Central memory CD4-positive, alpha-beta T cell (primary cell): ENCODE measurements at regions not wholly inside any gene's neighbourhood (a gene's known extent, or its start where the extent isn't known, plus 50 kb on each side); places are given as distances from the start of the nearest gene placed in this dataset.

Experiments
- DNase-seq: peaks from one replicate; pipeline ENCODE4 v3.0.0; 2022

GRCh38 chr2:64323197-64323596 is 130.8 kb upstream of the LGALSL start:
- no peak for DNase-seq

DNA sequence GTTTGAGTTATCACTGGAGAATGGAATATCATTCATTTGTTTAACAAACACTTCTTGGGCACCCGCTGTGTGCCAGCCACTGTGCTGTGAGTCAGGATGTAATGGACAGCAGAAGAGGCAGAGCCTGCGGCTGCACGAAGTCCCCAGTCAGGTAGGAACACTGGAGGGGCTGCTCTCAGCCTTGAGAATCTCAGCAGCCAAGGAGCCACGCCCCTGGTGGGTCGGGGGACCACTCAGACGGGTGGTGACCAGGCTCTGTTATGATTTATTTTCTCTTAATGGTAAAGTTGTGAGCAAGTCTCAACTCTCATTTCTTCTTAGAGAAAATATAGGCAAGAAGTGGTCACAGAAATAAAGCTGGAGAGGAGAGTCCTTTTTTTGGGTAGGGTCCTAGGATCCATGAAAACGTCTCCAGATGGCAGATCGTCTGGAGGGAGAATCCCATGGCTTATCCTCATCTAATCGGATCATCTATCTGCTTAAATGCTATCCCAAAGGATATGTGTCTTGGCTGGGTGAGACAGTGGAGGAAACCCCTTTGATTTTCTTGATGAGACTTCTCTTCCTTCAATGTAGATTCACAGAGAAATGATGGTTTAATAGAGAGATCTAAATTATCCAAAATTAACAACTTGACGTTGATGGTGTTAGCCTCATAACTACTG is 129.1 kb upstream of the LGALSL start:
- DNase-seq = no peak

DNA sequence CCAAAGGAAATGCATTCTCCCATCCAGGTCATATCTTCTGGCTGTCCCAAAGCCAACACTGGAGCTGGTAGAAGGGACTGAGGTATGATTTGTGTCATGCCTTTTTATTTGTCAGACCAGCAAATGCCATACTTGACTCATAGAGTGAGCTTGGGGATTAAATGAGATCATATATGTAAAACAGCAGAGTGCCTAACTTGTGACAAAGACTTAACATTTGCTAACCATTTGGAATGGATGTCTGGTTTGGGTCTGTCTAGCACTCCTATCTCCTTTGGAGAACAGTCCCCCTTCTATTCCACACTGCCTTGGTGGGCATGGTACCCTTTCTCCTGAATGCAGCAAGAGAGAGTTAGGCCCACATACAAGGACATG is 128.5 kb upstream of the LGALSL start:
- no peak for DNase-seq

DNA sequence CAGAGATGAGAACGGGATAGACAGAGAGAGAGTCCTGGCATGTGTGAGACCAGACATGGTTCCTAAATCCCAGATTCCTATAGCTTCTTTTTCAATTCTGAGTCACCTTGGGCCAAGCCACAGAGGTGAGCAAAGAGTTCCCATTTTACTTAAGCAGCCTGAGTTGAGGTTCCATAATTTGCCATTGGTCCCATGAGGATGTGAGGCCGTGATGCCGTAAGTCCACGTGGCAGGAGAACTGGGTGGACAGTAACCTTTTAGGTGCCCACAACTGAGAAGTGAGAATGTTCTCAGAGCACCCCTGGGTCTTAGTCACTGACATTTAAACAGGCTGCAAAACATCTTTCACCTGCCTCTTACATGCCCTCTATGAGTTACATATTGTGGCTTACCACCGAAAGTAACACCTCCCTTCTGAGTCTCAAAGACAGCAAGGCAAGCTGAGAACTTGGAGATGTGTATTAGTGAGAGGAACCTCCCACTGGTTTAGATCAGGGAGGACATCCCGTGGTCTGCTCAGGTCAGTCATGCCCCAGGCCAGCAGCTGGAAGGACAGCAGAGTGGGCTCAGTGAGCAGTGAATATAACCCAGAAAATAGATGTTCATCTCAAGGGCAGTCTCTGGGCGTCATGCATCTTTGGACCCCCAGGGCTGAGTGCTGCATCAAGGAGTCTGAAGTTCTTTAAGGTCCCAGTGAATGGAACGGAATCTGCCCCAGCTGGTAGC is 127.9 kb upstream of the LGALSL start:
- peak; percentile 67 for DNase-seq

DNA sequence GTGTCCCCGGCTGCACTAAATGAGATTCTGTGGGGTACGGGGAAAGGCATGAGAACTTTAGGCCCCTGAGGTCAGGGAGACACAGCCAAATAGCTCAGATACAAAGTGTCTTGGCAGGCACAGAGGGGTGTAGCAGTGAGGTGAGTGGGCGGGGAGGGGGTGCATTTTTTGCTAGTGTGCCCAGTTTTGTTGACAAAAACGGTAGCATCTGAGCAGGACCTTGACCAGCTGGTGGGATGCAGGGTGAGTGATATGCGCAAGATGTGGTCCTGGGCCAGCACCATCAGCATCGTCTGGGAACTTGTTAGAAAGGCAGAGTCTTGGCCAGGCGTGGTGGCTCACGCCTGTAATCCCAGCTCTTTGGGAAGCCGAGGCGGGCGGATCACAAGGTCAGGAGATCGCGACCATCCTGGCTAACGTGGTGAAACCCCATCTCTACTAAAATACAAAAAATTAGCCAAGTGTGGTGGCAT is 127.3 kb upstream of the LGALSL start:
- DNase-seq = no peak

DNA sequence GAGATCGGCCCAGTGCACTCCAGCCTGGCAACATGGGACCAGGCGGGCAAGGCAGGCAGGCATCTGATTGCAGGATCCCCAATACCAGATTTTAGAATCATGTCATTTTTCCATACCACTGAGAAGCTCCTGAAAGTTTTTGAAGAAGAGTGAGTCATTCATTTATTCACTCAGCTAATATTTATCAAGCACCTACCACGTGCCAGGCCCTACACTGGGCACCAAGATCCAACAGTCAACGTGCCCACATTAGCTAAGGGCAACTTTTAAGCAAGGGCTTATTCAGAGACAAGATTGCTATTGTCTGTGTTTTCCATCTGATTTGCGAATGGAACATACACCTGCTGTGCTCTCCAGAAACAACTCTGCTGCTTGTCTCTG is 126.8 kb upstream of the LGALSL start:
- no peak for DNase-seq

DNA sequence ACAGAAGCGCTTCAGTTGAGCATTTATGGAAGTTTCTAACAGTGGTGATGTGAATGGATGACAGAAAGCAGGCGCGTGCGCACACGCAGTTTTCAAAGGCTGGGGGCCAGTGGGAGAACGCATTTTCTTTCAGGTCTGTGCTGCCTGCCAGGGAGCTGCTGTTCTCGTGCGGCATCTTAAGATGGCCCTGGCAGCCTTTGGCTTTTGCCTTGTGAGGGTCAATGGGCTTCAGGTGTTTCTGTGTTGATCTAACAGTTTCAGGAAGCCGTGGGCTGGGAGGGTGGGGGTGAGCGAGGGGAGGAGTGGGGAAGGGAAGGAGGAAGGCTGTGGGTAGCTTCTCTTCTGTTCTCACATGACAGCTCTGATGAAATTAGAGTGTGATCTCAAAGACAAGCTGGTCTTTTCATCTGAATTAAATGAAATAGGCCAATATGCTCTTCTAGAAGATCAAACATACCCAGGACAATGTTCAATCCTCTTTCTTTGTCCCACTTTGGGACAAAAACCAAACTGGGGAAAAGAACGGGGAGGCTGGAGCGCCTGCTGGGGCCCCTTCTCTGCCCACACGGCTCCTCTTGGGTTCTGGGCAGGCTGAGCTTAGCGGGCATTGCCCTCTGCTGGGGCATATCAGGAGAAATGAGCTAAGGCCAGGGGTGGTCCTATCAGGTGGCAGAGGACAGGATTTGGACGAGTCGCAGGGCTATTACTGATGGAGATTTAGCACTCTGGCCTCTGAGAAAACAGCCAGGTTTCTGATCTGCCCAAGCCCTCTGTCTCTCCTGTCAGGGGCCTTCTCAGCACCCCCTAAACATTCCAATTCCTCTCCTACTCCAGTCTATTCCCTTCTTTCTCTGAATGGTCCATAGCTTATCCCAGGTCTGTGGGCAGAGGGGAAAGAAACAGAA is 126.2 kb upstream of the LGALSL start:
- peak; percentile 39 for DNase-seq

GRCh38 chr2:64328415-64328722 is 125.6 kb upstream of the LGALSL start:
- no peak for DNase-seq

GRCh38 chr2:64328756-64329155 is 125.2 kb upstream of the LGALSL start:
- DNase-seq = no peak

DNA sequence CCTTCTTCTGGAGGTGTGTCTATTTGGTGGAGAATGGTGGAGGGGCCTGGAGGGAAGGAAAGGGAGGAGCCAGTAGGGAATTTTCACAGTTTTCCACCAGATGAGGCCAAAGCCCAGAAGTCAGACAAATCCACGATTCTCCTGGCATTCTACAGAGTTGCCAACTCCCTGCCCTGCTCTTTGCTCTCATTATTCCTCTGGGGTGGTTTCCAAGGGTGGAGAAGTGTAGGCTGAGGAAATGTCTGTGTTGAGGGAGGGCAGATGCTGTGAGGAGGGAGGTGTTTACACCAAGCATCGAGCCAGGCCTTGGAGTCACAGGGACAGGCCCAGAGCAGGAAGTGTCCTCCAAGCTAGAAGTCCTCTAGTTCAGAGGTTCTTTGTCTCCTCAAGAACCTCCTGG is 124.1 kb upstream of the LGALSL start:
- DNase-seq = no peak

DNA sequence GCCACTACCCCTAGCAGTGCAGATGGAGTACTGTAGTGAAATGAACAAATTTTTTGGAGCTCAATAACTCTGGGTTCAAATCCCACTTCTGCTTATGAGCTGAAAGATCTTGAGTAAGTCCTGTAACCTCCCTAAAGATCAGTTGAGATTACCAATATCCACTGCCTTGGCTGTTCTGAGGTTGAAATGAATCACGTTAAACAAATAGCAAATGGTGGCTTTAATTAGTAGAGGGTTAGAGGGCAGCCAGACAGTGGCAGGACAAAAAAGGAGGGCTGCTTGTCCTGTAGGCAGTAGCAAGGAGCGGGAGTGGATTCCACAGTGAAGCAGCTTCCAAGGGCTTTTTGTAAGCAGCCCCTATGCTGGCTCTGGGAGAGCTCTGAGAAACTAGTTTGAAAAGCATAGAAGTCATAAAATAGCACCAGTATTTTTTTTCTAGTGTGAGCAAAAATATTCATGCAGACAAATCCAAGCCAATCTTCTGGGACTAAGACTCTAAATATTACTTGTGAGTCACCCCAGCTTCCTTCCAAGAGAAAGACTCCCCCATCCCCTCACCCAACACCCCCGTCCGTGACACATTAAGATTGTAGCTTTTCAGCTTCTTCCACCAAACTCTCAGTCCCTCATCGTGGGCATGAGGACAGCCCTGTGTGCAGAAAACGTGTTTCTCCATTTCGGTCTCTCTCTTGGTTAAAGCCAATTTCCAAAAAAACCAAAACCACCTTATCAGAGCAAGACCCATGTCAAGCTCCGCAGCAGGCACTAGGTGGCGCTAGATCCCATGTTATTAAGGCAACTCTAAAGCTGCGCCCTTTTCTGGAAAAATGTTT is 123.5 kb upstream of the LGALSL start:
- peak; percentile 67 for DNase-seq

GRCh38 chr2:64331114-64331645 is 122.8 kb upstream of the LGALSL start:
- DNase-seq = no peak

GRCh38 chr2:64331849-64332699 is 121.9 kb upstream of the LGALSL start:
- no peak for DNase-seq

DNA sequence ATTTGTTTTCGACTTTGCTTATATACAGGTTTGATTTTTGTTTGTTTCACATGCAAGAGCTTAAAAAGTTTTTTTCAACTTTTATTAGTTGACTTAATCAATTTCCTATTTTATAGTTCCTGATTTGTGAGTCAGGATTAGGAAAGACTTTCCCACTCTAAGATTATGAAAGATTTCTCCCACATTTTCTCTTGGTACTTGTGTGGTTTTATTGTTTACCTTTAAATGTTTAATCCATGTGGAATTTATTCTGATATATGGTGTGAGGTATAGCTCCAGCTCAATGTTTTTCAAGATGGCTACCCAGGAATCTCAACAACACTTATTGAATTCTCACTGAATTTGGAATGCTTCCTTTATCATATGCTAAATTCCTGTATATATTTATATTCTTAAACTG is 117.8 kb upstream of the LGALSL start:
- no peak for DNase-seq

- DNase-seq = no peak
Observed at GRCh38 chr2:64337314-64337713, 116.6 kb upstream of the LGALSL start.

- no peak for DNase-seq
Observed at GRCh38 chr2:64338108-64338507, 115.9 kb upstream of the LGALSL start.

DNA sequence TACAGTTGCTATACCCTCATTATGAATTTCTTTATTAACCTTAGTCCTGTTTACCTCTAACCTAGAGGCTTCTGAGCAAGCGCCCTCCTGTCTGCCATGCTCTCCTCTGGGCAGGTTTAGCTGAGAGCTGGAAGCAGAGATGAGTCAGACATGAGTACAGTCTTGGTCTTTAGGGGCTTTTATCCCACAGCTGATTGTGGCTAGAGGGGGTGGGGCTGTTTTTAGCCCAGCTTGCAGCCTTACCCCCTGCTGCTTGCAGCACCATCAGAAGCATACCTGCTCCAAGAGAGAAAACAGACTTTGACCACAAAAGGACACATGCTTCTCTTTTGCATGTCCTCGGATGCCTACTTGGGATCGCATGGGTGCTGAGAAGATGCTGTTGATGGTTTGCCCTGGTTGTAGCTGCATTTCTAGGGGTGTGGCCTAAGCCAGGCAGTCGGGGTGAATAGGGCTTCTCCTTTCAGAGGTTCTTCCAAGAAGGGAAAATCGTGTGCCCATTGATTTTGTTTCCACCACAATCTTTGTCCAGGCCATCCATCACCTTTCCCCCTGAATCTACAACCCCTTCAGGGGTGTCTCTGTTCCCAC is 115.0 kb upstream of the LGALSL start:
- no peak for DNase-seq

GRCh38 chr2:64341461-64341860 is 112.5 kb upstream of the LGALSL start:
- no peak for DNase-seq

DNA sequence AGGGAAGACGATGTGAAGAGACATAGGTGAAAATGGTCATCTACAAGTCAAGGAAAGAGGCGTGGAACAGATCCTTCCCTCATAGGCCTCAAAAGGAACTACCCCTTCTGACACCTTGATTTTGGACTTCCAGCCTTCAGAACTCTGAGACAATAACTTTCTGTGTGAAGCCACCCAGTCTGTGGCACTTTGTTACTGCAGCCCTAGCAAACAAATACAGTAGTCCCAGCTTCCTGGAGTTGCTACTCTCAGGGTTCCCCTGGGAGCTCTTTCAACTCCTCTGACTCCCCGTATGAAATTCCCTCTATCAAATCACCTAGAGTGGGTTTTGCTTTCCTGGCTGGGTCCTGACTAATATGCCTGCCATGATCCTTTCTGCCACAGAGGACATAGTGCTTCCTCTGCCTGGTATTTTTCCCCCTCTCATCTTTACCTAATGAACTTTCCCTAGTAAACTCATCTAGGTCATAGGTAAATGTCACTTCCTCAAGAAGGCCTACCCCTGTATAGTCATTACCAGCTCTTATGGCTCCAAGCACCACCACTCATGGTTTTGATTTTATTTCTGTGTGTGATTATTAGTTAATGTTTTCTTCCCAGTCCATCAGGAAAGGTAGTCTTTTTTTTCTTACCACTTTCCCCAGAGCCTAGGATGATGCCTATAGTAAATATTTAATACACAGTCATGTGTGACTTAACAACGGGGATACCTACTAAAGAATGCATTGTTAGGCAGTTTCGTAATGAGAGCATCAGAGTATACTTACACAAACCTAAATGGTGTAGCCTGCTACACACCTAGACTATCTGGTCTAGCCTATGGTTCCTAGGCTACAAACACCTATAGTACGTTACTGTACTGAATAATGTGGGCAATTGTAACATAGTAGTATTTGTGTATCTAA is 111.5 kb upstream of the LGALSL start:
- DNase-seq = no peak

DNA sequence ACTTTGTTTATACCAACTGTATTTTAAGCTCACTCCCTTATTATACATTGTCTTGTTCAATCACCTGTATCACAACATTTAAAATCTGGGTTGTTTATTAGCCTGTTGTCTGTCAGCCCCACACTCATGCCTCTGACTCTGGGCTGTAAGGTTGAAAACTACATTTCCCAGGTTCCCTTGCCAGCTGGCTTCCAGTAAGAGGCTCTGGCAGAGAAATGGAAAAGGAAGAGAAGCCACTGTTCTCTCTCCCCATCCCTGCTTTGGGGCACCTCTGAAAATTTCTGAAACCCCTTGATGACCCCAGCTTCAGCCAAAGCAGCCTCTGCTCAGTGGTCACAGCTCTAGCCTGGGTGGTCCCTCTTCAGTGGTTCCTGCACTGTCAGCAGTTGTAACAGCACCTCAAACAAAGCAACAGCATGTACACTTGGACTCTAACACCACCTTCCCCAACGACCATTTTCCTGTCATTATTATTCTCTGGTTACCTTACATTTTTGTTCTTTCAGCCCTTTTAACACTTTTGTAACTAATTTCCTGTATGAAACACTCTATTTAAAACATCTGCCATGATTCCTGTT is 108.9 kb upstream of the LGALSL start:
- DNase-seq = no peak
